ENCODE measurements at regions not wholly inside any gene's neighbourhood (a gene's known extent, or its start where the extent isn't known, plus 50 kb on each side); places are given as distances from the start of the nearest gene placed in this dataset.
"Not testable (repeated sequence)": the region's sequence is repeated elsewhere in the genome, so short reads cannot be mapped to it uniquely, and the experiment has no call there.

GRCh38 chr3:28606283-28606682 is 257.7 kb upstream of the AZI2 start:
- Histone ChIP-seq H3K36me3 (ENCODE audit: insufficient read depth, low read length) (no peaks in the 10 kb centered on the region), H3K9ac (ENCODE audit: low read depth, low read length) (no peak overlapping the region), H3K27me3 (ENCODE audit: control insufficient read depth, insufficient read depth, low read length) (no peaks in the 10 kb centered on the region), H3K9me3 (replicated peaks; ENCODE audit: low read length) (no peaks in the 10 kb centered on the region), H3K4me1 (ENCODE audit: control insufficient read depth, insufficient read depth, low read length) (no peaks in the 10 kb centered on the region), H3K4me2 (ENCODE audit: low read length) (no peak overlapping the region), H3K4me3 (ENCODE audit: low read length) (no peak overlapping the region)

GRCh38 chr3:28612232-28612631 is 263.6 kb upstream of the AZI2 start:
- H3K4me3 ChIP-seq (ENCODE audit: low read length) = no peak overlapping the region
- H3K4me1 ChIP-seq (ENCODE audit: control insufficient read depth, insufficient read depth, low read length) = no peaks in the 10 kb centered on the region
- no peaks in the 10 kb centered on the region for H3K36me3 ChIP-seq (ENCODE audit: insufficient read depth, low read length)
- H3K4me2 ChIP-seq (ENCODE audit: low read length) = no peak overlapping the region
- H3K9me3 ChIP-seq (replicated peaks; ENCODE audit: low read length) = no peaks in the 10 kb centered on the region
- no peak overlapping the region for H3K9ac ChIP-seq (ENCODE audit: low read depth, low read length)
- no peaks in the 10 kb centered on the region for H3K27me3 ChIP-seq (ENCODE audit: control insufficient read depth, insufficient read depth, low read length)

- H3K36me3 ChIP-seq (ENCODE audit: insufficient read depth, low read length) = no peaks in the 10 kb centered on the region
- H3K27me3 ChIP-seq (ENCODE audit: control insufficient read depth, insufficient read depth, low read length) = no peaks in the 10 kb centered on the region
- H3K4me2 ChIP-seq (ENCODE audit: low read length) = no peak overlapping the region
- H3K4me1 ChIP-seq (ENCODE audit: control insufficient read depth, insufficient read depth, low read length) = no peaks in the 10 kb centered on the region
- no peak overlapping the region for H3K9ac ChIP-seq (ENCODE audit: low read depth, low read length)
- no peak overlapping the region for H3K4me3 ChIP-seq (ENCODE audit: low read length)
- no peaks in the 10 kb centered on the region for H3K9me3 ChIP-seq (replicated peaks; ENCODE audit: low read length)
Observed at GRCh38 chr3:28613511-28614106, 265.0 kb upstream of the AZI2 start.

- no peaks in the 10 kb centered on the region for H3K27me3 ChIP-seq (ENCODE audit: control insufficient read depth, insufficient read depth, low read length)
- H3K4me1 ChIP-seq (ENCODE audit: control insufficient read depth, insufficient read depth, low read length) = no peaks in the 10 kb centered on the region
- no peak overlapping the region for H3K9ac ChIP-seq (ENCODE audit: low read depth, low read length)
- no peak overlapping the region for H3K4me3 ChIP-seq (ENCODE audit: low read length)
- no peaks in the 10 kb centered on the region for H3K36me3 ChIP-seq (ENCODE audit: insufficient read depth, low read length)
- no peak overlapping the region for H3K4me2 ChIP-seq (ENCODE audit: low read length)
- no peaks in the 10 kb centered on the region for H3K9me3 ChIP-seq (replicated peaks; ENCODE audit: low read length)
Observed at GRCh38 chr3:28615071-28615470, 266.4 kb upstream of the AZI2 start.

- Histone ChIP-seq H3K36me3 (ENCODE audit: insufficient read depth, low read length) (no peaks in the 10 kb centered on the region), H3K4me3 (ENCODE audit: low read length) (no peak overlapping the region), H3K9me3 (replicated peaks; ENCODE audit: low read length) (no peaks in the 10 kb centered on the region), H3K27me3 (ENCODE audit: control insufficient read depth, insufficient read depth, low read length) (no peaks in the 10 kb centered on the region), H3K9ac (ENCODE audit: low read depth, low read length) (no peak overlapping the region), H3K4me2 (ENCODE audit: low read length) (no peak overlapping the region), H3K4me1 (ENCODE audit: control insufficient read depth, insufficient read depth, low read length) (no peaks in the 10 kb centered on the region)
Observed at GRCh38 chr3:28615971-28616370, 267.3 kb upstream of the AZI2 start.

- Histone ChIP-seq H3K9ac (ENCODE audit: low read depth, low read length) (no peak overlapping the region), H3K9me3 (replicated peaks; ENCODE audit: low read length) (no peaks in the 10 kb centered on the region)
Observed at GRCh38 chr3:28617821-28618220, 269.2 kb upstream of the AZI2 start.

GRCh38 chr3:28623106-28623505 is 274.5 kb upstream of the AZI2 start:
- H3K9me3 ChIP-seq (replicated peaks; ENCODE audit: low read length) = no peaks in the 10 kb centered on the region

More at GRCh38 chr3:28617821-28618220, 269.2 kb upstream of the AZI2 start:
- no peak overlapping the region for H3K4me3 ChIP-seq (ENCODE audit: low read length)
- peak overlapping the region; percentile 37 for H3K4me2 ChIP-seq (ENCODE audit: low read length)
- H3K4me1 ChIP-seq (ENCODE audit: control insufficient read depth, insufficient read depth, low read length) = no peaks in the 10 kb centered on the region
- H3K36me3 ChIP-seq (ENCODE audit: insufficient read depth, low read length) = no peaks in the 10 kb centered on the region
- no peaks in the 10 kb centered on the region for H3K27me3 ChIP-seq (ENCODE audit: control insufficient read depth, insufficient read depth, low read length)

GRCh38 chr3:28624084-28624483 is 275.5 kb upstream of the AZI2 start:
- H3K9me3 ChIP-seq (replicated peaks; ENCODE audit: low read length) = no peaks in the 10 kb centered on the region
- H3K4me3 ChIP-seq (ENCODE audit: low read length) = no peak overlapping the region

More at GRCh38 chr3:28623106-28623505, 274.5 kb upstream of the AZI2 start:
- Histone ChIP-seq H3K4me2 (ENCODE audit: low read length) (no peak overlapping the region), H3K4me3 (ENCODE audit: low read length) (no peak overlapping the region), H3K4me1 (ENCODE audit: control insufficient read depth, insufficient read depth, low read length) (no peaks in the 10 kb centered on the region), H3K27me3 (ENCODE audit: control insufficient read depth, insufficient read depth, low read length) (no peaks in the 10 kb centered on the region), H3K9ac (ENCODE audit: low read depth, low read length) (no peak overlapping the region), H3K36me3 (ENCODE audit: insufficient read depth, low read length) (no peaks in the 10 kb centered on the region)

GRCh38 chr3:28627843-28628242 is 279.2 kb upstream of the AZI2 start:
- not testable (repeated sequence) for H3K4me2 ChIP-seq (ENCODE audit: low read length); H3K36me3 ChIP-seq (ENCODE audit: insufficient read depth, low read length); H3K27me3 ChIP-seq (ENCODE audit: control insufficient read depth, insufficient read depth, low read length); H3K4me3 ChIP-seq (ENCODE audit: low read length); H3K9me3 ChIP-seq (replicated peaks; ENCODE audit: low read length); H3K9ac ChIP-seq (ENCODE audit: low read depth, low read length); H3K4me1 ChIP-seq (ENCODE audit: control insufficient read depth, insufficient read depth, low read length)

More at GRCh38 chr3:28624084-28624483, 275.5 kb upstream of the AZI2 start:
- no peaks in the 10 kb centered on the region for H3K27me3 ChIP-seq (ENCODE audit: control insufficient read depth, insufficient read depth, low read length)
- H3K4me1 ChIP-seq (ENCODE audit: control insufficient read depth, insufficient read depth, low read length) = no peaks in the 10 kb centered on the region
- H3K4me2 ChIP-seq (ENCODE audit: low read length) = no peak overlapping the region
- H3K36me3 ChIP-seq (ENCODE audit: insufficient read depth, low read length) = no peaks in the 10 kb centered on the region
- H3K9ac ChIP-seq (ENCODE audit: low read depth, low read length) = no peak overlapping the region

- Histone ChIP-seq H3K27me3 (ENCODE audit: control insufficient read depth, insufficient read depth, low read length) (no peaks in the 10 kb centered on the region), H3K36me3 (ENCODE audit: insufficient read depth, low read length) (no peaks in the 10 kb centered on the region), H3K9me3 (replicated peaks; ENCODE audit: low read length) (no peaks in the 10 kb centered on the region), H3K4me2 (ENCODE audit: low read length) (no peak overlapping the region), H3K4me3 (ENCODE audit: low read length) (no peak overlapping the region), H3K9ac (ENCODE audit: low read depth, low read length) (no peak overlapping the region), H3K4me1 (ENCODE audit: control insufficient read depth, insufficient read depth, low read length) (no peaks in the 10 kb centered on the region)
Observed at GRCh38 chr3:28634019-28634418, 285.4 kb upstream of the AZI2 start.

- Histone ChIP-seq H3K27me3 (ENCODE audit: control insufficient read depth, insufficient read depth, low read length) (no peaks in the 10 kb centered on the region), H3K36me3 (ENCODE audit: insufficient read depth, low read length) (no peaks in the 10 kb centered on the region)
Observed at GRCh38 chr3:28637742-28638141, 289.1 kb upstream of the AZI2 start.

GRCh38 chr3:28645149-28645548 is 296.5 kb upstream of the AZI2 start:
- Histone ChIP-seq H3K9me3 (replicated peaks; ENCODE audit: low read length) (no peaks in the 10 kb centered on the region), H3K4me1 (ENCODE audit: control insufficient read depth, insufficient read depth, low read length) (no peaks in the 10 kb centered on the region), H3K36me3 (ENCODE audit: insufficient read depth, low read length) (no peaks in the 10 kb centered on the region), H3K27me3 (ENCODE audit: control insufficient read depth, insufficient read depth, low read length) (no peaks in the 10 kb centered on the region), H3K4me2 (ENCODE audit: low read length) (no peak overlapping the region), H3K4me3 (ENCODE audit: low read length) (no peak overlapping the region), H3K9ac (ENCODE audit: low read depth, low read length) (no peak overlapping the region)

More at GRCh38 chr3:28637742-28638141, 289.1 kb upstream of the AZI2 start:
- H3K9me3 ChIP-seq (replicated peaks; ENCODE audit: low read length) = no peaks in the 10 kb centered on the region
- no peak overlapping the region for H3K4me3 ChIP-seq (ENCODE audit: low read length)
- no peaks in the 10 kb centered on the region for H3K4me1 ChIP-seq (ENCODE audit: control insufficient read depth, insufficient read depth, low read length)
- no peak overlapping the region for H3K9ac ChIP-seq (ENCODE audit: low read depth, low read length)
- no peak overlapping the region for H3K4me2 ChIP-seq (ENCODE audit: low read length)
